ENCODE measurements at regions not wholly inside any gene's neighbourhood (a gene's known extent, or its start where the extent isn't known, plus 50 kb on each side); places are given as distances from the start of the nearest gene placed in this dataset.

DNA sequence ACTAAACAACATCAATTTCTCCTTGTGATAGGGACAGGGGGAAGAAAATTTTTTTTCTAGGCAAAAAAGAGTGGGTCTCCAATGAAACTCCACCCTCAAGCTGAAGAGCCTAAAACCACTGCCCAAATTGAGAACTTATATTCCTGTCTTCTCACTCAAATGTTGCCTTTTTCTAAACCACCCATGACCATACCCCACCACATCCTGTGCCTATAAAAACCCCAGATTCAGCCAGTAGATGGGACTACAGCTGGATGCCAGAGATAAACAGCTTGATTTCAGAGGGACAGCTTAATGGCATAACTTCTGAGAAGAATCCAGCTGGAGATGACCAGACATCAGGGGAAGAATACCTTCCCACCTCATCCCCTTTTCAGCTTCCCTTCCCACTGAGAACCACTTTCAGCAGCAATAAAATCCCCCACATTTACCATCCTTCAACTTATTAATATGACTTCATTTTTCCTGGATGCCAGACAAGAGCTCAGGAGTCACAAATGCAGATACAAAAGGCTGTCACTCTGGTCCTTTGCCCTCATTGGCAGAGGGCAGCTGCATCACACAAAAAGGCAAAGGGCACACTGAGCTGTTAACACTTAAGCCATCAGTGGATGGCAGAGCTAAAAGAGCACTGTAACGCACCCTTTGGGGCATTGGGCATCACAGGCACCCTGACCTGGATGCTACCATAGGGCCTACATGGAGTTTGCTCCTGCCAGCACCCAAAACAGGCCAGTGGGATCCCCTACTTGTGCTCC lies 972.5 kb upstream of the CTNND2 start:
- no peak overlapping the region for H3K4me3 Mint-ChIP-seq
- no peaks in the 10 kb centered on the region for H3K36me3 Mint-ChIP-seq
- no peak overlapping the region for H3K27ac Mint-ChIP-seq
- Histone ChIP-seq H3K9me3 (ENCODE audit: low read depth) (no peaks in the 10 kb centered on the region), H3K79me2 (ENCODE audit: low read depth) (no peaks in the 10 kb centered on the region), H3K27ac (no peak overlapping the region), H3K9ac (no peak overlapping the region), H2AFZ (replicated peaks) (no peak overlapping the region), H3K36me3 (no peaks in the 10 kb centered on the region), H3K4me2 (no peak overlapping the region), H3K27me3 (no peaks in the 10 kb centered on the region), H3K4me3 (no peak overlapping the region), H3F3A (ENCODE audit: low read depth) (no peaks in the 10 kb centered on the region), H4K20me1 (ENCODE audit: low read depth) (no peaks in the 10 kb centered on the region), H3K4me1 (no peaks in the 10 kb centered on the region)
- DNase-seq (ENCODE audit: low spot score): no peak
- no peaks in the 10 kb centered on the region for H3K4me1 Mint-ChIP-seq
- TF ChIP-seq EZH2phosphoT487 (IDR thresholded peaks at IDR 0.05): no peak
- no peak for TF ChIP-seq CTCF (IDR thresholded peaks at IDR 0.05)
- no peak for TF ChIP-seq EZH2 (IDR thresholded peaks at IDR 0.05)
- H3K27me3 Mint-ChIP-seq (ENCODE audit: insufficient read depth, low read depth): peaks cover 2% of the 10 kb centered on the region
- H3K9me3 Mint-ChIP-seq: peaks cover 2% of the 10 kb centered on the region

DNA sequence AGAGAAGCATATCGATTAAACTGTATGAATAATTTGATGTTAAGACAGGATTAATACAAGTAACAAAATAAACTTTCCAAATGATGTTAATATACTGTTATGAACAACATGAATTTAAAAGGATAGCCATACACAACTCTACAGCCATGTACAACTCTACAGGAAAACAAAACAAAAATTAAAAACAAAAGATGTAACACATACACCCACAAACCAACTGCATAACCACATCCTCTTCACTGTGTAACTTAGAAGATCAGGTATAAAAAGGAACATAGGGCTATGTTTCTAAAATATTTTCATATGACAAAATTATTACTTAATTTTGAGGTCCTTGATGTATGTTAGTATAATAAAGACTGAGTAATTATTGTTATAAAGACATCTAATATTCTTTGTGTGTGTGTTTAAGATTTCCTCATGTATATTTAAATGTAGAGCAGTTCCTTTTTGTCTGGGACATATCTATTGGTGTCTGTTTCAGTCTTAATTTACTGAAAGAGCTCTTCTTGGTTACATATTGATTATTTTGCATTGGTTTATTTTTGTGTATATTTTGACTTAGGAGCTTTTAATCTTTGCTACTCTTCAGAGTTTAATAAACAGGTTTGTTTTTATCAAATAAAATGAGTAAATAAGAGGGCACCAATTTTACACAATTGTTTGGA lies 966.8 kb upstream of the CTNND2 start:
- Mint-ChIP-seq H3K4me3 (no peak overlapping the region), H3K4me1 (no peaks in the 10 kb centered on the region), H3K9me3 (peaks cover 2% of the 10 kb centered on the region), H3K36me3 (no peaks in the 10 kb centered on the region), H3K27me3 (ENCODE audit: insufficient read depth, low read depth) (peaks cover 2% of the 10 kb centered on the region), H3K27ac (no peak overlapping the region)
- no peak overlapping the region for H3K4me3 ChIP-seq
- no peak overlapping the region for H3K4me2 ChIP-seq
- H3F3A ChIP-seq (ENCODE audit: low read depth): no peaks in the 10 kb centered on the region
- no peaks in the 10 kb centered on the region for H3K9me3 ChIP-seq (ENCODE audit: low read depth)
- no peak for TF ChIP-seq EZH2phosphoT487 (IDR thresholded peaks at IDR 0.05)
- TF ChIP-seq EZH2 (IDR thresholded peaks at IDR 0.05): no peak
- no peak for TF ChIP-seq CTCF (IDR thresholded peaks at IDR 0.05)
- H4K20me1 ChIP-seq (ENCODE audit: low read depth): no peaks in the 10 kb centered on the region
- no peaks in the 10 kb centered on the region for H3K4me1 ChIP-seq
- H2AFZ ChIP-seq (replicated peaks): no peak overlapping the region
- H3K27ac ChIP-seq: no peak overlapping the region
- H3K27me3 ChIP-seq: no peaks in the 10 kb centered on the region
- no peaks in the 10 kb centered on the region for H3K36me3 ChIP-seq
- no peak for DNase-seq (ENCODE audit: low spot score)
- no peaks in the 10 kb centered on the region for H3K79me2 ChIP-seq (ENCODE audit: low read depth)
- no peak overlapping the region for H3K9ac ChIP-seq

- Mint-ChIP-seq H3K9me3 (no peaks in the 10 kb centered on the region), H3K4me3 (no peak overlapping the region), H3K36me3 (no peaks in the 10 kb centered on the region), H3K27ac (no peak overlapping the region), H3K27me3 (ENCODE audit: insufficient read depth, low read depth) (peaks cover 2% of the 10 kb centered on the region), H3K4me1 (no peaks in the 10 kb centered on the region)
- H3F3A ChIP-seq (ENCODE audit: low read depth): no peaks in the 10 kb centered on the region
- H3K79me2 ChIP-seq (ENCODE audit: low read depth): no peaks in the 10 kb centered on the region
- TF ChIP-seq CTCF (IDR thresholded peaks at IDR 0.05): no peak
- TF ChIP-seq EZH2phosphoT487 (IDR thresholded peaks at IDR 0.05): no peak
- no peak for TF ChIP-seq EZH2 (IDR thresholded peaks at IDR 0.05)
- H3K27me3 ChIP-seq: no peaks in the 10 kb centered on the region
- no peaks in the 10 kb centered on the region for H3K9me3 ChIP-seq (ENCODE audit: low read depth)
- no peak for DNase-seq (ENCODE audit: low spot score)
- no peak overlapping the region for H3K9ac ChIP-seq
- H3K36me3 ChIP-seq: no peaks in the 10 kb centered on the region
- H3K4me2 ChIP-seq: no peak overlapping the region
- H3K4me1 ChIP-seq: no peaks in the 10 kb centered on the region
- no peak overlapping the region for H3K4me3 ChIP-seq
- H2AFZ ChIP-seq (replicated peaks): no peak overlapping the region
- H3K27ac ChIP-seq: no peak overlapping the region
- H4K20me1 ChIP-seq (ENCODE audit: low read depth): no peaks in the 10 kb centered on the region
Observed at GRCh38 chr5:12865529-12865928, 961.3 kb upstream of the CTNND2 start.
